ENCODE measurements at regions not wholly inside any gene's neighbourhood (a gene's known extent, or its start where the extent isn't known, plus 50 kb on each side); places are given as distances from the start of the nearest gene placed in this dataset.

DNA sequence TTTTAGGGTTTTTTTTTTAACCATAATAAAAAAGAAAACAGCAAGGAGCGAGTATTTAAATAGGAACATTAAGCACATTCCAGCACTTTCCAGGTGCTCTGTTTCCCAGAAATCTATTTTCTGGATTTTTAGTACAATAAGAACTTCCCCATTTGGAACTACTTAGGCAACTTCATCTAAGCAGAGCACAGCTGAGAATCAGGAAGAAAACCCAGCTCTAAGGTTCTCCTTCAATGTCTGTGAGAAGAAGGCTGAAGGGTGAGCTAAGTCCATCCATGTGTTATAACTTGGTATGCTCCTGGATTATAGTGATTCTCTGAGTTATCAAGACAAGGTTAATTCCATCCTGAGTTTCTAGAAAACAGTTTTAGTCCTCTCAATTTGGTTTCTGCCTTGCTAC, 181.9 kb downstream of the CYP26A1 start:
- in situ Hi-C loops (cut with HindIII; ENCODE audit: low sequenced_read_pairs), result no loop called here
